ENCODE measurements at regions not wholly inside any gene's neighbourhood (a gene's known extent, or its start where the extent isn't known, plus 50 kb on each side); places are given as distances from the start of the nearest gene placed in this dataset.
"Not testable (repeated sequence)": the region's sequence is repeated elsewhere in the genome, so short reads cannot be mapped to it uniquely, and the experiment has no call there.

DNA sequence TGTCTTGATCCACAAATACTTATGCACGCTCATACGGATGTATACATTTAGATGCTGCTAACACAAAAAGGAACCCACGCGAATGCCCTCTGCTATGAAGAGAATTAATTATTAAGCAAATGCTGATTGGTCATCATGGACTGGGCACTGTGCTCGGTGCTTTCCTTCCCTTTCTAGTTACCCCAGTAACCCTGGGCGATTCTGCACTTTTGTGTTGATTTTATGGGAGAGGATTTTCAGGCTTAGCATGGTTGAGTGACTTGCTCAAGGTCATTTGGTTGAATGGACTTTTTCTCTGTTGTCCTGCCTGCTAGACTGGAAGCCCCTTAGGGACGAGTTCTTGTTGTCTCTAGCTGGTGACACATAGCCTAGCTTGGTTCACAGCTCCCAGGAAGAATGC, 94.8 kb upstream of the CRYM start:
- H3K9me3 ChIP-seq; H3K27ac ChIP-seq; ATAC-seq (ENCODE audit: low FRiP score in 2 of 2); H3K4me3 ChIP-seq; H3K4me1 ChIP-seq; H3K27me3 ChIP-seq; DNase-seq; H3K36me3 ChIP-seq: not testable (repeated sequence)
- WGBS, 2 donors, result 75 to 79% methylated on average over 4 of the region's 7 CpGs

DNA sequence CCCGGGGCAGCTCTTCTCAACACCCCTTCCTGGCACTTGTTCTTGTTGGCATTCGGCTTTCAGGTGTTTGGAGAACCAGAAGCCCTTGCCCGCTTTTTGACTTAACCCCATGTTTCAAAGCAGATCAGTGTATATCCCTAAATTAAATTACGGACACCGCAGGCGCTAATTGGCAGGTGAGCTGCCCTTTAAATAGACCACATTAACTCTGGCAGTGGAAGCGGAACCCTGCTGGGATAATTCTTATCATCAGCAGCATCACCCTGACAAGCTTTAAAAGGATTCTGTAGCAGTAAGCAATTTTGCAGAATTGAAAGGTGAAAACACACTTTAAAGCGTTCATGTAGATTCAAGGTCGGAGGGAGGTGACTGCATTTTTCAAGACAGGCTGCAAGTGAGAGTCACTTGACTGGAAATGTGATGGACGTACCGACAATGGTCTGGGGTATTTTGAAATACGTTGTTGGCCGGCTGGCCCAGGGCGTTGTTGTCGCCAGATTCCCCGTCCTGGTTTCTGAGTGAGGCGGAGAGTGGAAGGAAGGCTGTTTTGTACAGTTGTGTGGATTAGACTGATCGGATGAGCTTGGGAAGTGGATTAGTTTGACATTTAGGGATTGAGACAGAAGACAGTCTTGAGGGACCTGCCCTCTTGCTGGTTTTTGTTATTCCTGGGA, 94.2 kb upstream of the CRYM start:
- H3K9me3 ChIP-seq; H3K27ac ChIP-seq; ATAC-seq (ENCODE audit: low FRiP score in 2 of 2); H3K4me3 ChIP-seq; H3K36me3 ChIP-seq; DNase-seq; H3K27me3 ChIP-seq; H3K4me1 ChIP-seq: not testable (repeated sequence)
- 80 to 87% methylated on average over 9 to 15 of the region's 18 CpGs for WGBS, 2 donors

DNA sequence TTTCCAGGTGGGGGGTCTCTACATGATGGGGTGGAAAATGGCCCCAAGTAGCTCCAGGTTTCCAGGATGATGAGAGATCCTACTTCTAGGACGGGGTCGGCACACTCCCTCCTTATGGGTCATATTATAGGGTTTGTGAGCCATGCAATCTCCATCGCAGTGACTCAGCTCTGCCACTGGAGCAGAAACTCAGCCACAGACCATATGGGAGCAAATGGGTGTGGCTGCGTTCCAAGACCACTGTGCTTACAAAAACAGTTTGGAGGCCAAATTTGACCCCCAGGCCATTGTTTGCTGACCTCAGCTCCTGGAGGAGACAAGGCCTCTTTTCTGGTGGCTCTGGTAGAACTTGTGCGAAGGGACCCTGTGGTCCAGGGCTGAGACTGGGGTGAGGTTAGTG, 92.7 kb upstream of the CRYM start:
- WGBS, 2 donors, result 90 to 100% methylated on average over 3 to 5 of the region's 5 CpGs
- not testable (repeated sequence) for H3K27me3 ChIP-seq

DNA sequence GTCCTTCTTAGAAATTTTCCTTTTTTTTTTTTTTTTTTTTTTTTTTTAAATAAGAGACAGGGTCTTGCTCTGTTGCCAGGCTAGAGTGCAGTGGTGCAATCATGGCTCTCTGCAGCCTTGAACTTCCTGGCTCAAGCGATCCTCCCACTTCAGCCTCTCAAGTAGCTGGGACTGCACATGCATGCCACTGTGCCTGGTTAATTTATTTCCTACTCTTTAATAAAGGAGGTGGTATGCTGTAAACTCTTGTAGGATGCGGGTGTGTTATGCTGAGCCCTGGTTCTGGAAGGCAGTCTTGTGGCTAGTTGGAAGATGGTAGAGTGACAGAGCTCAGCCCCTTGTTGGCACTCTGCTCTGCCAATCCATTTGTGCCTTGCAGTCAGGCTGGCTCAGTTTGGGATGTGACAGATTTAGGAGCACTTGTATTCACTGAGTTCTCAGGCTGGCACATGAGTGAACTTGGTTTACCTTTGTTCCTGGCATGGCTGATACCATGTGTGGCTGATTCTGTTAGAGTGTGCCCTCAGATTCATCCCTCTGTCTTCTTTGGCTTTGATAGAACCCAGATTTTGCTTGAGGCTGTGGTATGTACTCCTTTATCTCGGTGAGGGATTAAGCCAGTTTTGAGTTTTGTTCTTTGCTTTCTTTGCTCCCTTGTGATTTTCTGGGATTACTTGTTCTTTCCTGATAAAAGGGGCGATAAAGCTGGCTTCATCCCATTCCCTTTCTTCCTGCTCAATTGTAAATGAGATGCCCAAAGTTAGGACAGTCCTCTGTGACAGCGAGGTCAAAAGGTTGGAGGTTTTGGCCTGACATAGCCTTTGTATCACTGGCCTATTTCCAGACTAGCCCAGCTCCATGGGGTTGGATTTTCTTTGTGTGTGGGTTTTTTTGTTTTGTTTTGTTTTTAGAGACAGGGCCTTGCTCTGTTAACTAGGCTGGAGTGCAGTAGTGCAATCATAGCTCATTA, 91.2 kb upstream of the CRYM start:
- not testable (repeated sequence) for H3K9me3 ChIP-seq, H3K4me1 ChIP-seq, H3K36me3 ChIP-seq, H3K27me3 ChIP-seq, DNase-seq, H3K4me3 ChIP-seq, H3K27ac ChIP-seq
- ATAC-seq (ENCODE audit: low FRiP score in 2 of 2), result peak in 1 of 2 donors; percentile 42
- 86 to 90% methylated on average over 3 to 4 of the region's 5 CpGs for WGBS, 2 donors

More for the DNA sequence above, 92.7 kb upstream of the CRYM start:
- H3K36me3 ChIP-seq, DNase-seq, H3K27ac ChIP-seq, H3K9me3 ChIP-seq, H3K4me3 ChIP-seq, H3K4me1 ChIP-seq: not testable (repeated sequence)
- peak in 1 of 2 donors; percentile 30 for ATAC-seq (ENCODE audit: low FRiP score in 2 of 2)

DNA sequence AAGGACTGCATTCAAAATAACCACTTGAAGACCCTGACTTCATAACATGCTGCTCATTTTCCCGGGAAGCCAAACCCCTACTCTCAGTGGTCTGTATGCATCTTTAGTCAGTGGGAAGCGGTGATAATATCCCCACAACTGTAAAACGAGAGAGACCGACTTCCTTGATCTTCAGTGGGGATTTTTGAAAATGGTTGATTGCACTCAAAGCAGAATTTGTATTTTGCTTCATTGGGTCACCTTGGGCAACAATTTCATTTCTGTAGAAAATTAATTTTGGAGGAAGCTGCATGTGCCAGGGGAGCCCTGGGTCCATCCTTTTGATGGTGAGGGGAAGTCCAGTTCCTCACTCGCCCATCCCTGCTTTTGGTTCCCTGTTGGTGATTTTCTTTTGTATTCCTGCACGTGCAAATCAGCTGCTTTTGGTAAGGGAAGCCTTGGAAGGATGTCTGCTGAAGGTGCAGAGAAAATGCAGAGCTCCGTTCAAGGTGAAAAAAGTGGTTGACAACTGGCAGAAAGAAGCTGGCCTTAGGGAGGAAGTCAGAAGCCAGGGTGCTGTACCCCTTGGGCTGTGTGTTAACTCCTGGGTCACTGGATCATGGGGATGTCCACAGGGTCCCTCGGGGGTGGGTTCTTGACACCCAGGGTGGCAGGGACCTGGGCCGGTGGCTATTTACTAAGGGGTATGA, 89.8 kb upstream of the CRYM start:
- DNase-seq; H3K4me1 ChIP-seq; H3K36me3 ChIP-seq; H3K27me3 ChIP-seq; H3K4me3 ChIP-seq; H3K9me3 ChIP-seq; H3K27ac ChIP-seq; ATAC-seq (ENCODE audit: low FRiP score in 2 of 2): not testable (repeated sequence)
- 85% methylated on average over 9 of the region's 9 CpGs for WGBS, 2 donors

DNA sequence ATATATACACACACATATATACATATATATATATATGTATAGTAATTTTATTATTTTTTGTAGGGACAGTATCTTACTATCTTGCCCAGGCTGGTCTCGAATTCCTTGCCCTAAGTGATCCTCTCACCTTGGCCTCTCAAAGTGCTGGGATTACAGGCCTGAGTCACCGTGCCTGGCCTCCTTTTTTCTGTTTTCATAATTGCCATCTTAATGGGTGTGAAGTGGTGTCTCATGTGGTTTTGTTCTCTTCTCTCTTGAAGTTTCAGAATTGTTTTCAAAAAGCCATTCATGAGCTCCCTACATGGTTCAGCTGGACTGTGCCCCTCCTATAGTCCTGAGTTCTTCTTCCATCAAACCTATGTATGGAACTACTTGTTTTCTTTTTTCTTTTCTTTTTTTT, 88.9 kb upstream of the CRYM start:
- not testable (repeated sequence) for DNase-seq; H3K27ac ChIP-seq; H3K4me1 ChIP-seq; H3K36me3 ChIP-seq; ATAC-seq (ENCODE audit: low FRiP score in 2 of 2); H3K9me3 ChIP-seq; H3K4me3 ChIP-seq; H3K27me3 ChIP-seq
- 69 to 70% methylated on average over 2 of the region's 2 CpGs for WGBS, 2 donors

DNA sequence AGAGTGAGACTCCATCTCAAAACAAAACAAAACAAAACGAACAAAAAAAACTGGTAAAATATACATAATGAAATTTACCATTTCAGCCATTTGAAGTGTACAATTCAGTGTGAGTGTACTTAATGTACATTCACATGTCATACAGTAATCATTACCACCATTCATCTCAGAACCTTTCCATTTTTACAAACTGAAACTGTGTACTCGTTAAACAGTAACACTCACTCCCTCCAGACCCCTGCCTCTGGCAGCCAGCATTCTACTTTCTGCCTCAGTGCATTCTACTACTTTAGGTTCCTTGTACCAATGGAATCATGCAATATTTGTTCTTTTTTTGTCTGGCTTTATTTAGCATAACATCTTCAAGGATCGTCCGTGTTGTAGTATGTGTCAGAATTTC, 87.5 kb upstream of the CRYM start:
- not testable (repeated sequence) for DNase-seq; H3K9me3 ChIP-seq; H3K27me3 ChIP-seq; H3K4me3 ChIP-seq; ATAC-seq (ENCODE audit: low FRiP score in 2 of 2); H3K4me1 ChIP-seq; H3K36me3 ChIP-seq; H3K27ac ChIP-seq
- 76 to 79% methylated on average over 4 of the region's 4 CpGs for WGBS, 2 donors

DNA sequence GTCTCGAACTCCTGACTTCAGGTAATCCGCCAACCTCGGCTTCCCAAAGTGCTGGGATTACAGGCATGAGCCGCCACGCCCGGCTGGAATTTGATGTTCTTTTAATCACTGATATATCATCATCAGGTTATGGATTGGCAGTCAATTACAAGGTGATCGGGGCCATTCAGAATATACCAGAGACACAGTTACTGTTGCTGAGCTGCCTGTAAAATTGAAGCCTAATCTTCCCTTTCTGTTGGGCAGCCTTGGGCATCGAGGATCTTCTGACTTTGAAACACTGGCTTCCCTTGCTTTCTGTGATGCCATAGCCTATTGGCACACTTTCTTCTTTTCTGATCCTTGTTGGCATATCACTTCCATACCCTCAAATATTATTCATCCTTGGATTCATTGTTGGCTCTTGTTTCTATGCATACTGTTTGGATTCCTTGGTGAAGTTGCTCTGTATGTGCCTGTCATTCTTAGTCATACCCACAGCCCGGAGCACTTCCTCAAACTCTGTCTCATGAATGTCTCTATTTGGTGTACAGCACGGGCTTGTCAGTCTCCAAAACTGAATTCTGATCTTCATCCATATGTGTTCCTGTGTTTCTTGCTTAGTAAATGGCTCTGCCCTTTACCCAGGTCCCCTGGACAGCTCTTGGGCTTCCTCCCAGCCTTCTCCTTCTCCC, 85.6 kb upstream of the CRYM start:
- H3K9me3 ChIP-seq, H3K4me1 ChIP-seq, H3K27ac ChIP-seq, H3K36me3 ChIP-seq, H3K4me3 ChIP-seq, H3K27me3 ChIP-seq: not testable (repeated sequence)
- peak in 1 of 2 donors; percentile 74 for ATAC-seq (ENCODE audit: low FRiP score in 2 of 2)
- 89 to 91% methylated on average over 9 to 10 of the region's 10 CpGs for WGBS, 2 donors
- DNase-seq, result peak in 1 of 2 donors; percentile 40

DNA sequence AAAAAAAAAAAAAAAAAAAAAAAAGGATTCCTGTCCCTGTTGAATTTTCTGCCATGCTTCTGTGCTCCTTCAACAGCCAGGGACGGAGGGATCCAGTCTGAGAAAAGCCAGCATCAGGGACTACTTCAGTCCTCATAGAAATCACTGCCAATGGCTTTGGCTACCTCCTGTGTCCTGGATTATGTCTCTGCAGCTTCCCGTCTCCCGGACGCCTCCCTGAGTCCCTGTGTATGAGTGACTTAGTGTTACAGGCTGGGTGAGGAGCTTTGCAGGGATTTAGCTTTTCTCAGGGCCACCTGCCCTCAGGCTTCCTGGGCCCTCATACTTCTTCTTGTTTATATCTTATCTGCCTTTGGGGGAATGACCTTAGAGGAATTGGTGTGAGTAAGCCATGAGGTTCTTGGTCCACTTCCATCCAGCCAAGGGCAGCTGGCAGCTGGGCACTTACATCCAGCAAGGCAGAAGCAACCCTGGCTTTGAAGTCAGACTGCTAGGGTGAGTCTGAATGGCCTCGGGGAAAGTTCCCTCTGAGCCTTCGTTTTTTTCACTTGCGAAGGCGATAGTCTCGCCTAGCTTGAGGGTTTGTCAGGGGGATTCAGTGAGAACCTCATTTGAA, 83.6 kb upstream of the CRYM start:
- not testable (repeated sequence) for ATAC-seq (ENCODE audit: low FRiP score in 2 of 2); H3K4me3 ChIP-seq; H3K9me3 ChIP-seq; DNase-seq; H3K4me1 ChIP-seq; H3K27ac ChIP-seq; H3K36me3 ChIP-seq; H3K27me3 ChIP-seq
- 80 to 83% methylated on average over 6 to 9 of the region's 9 CpGs for WGBS, 2 donors

DNA sequence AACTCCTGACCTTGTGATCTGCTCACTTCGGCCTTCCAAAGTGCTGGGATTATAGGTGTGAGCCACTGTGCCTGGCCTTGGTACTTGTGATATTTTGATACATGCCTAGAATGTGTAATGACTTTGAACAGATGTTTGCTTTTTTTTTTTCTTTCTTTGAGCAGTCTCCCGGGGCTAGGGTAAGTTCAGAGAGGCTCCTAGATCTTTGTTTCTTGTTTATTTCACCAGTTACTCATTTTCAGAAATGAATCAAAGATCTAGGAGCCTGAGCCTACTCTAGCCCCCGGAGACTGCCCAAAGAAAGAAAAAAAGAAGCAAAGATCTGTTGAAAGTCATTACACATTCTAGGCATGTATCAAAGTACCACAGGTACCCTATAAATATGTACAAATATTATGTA, 83.0 kb upstream of the CRYM start:
- not testable (repeated sequence) for H3K27ac ChIP-seq; ATAC-seq (ENCODE audit: low FRiP score in 2 of 2); DNase-seq; H3K4me1 ChIP-seq; H3K36me3 ChIP-seq; H3K27me3 ChIP-seq; H3K9me3 ChIP-seq; H3K4me3 ChIP-seq
- 70% methylated on average over 2 to 3 of the region's 3 CpGs for WGBS, 2 donors

DNA sequence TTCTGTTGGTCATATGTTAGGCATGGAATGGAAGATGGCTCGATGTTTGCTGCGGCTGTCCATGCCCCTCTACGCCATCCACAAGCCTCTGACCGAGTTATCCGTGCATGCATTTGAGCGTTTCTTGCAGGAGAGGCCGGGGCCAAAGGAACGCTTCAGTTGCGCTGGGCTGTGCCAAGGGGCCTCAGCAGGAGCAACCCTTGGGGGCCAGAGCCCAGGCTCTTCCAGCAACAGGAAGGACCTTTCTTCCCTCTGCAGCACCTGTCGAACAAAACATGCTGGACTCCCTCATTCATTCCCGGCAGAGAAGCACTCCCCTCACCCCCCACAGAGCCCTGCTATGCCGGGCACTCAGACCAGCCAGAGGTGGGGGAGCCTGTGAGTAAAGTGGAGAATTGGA, 81.4 kb upstream of the CRYM start:
- H3K27me3 ChIP-seq; H3K36me3 ChIP-seq; H3K4me1 ChIP-seq; DNase-seq; H3K4me3 ChIP-seq; ATAC-seq (ENCODE audit: low FRiP score in 2 of 2); H3K9me3 ChIP-seq; H3K27ac ChIP-seq: not testable (repeated sequence)
- WGBS, 2 donors, result 87 to 91% methylated on average over 5 to 11 of the region's 12 CpGs

DNA sequence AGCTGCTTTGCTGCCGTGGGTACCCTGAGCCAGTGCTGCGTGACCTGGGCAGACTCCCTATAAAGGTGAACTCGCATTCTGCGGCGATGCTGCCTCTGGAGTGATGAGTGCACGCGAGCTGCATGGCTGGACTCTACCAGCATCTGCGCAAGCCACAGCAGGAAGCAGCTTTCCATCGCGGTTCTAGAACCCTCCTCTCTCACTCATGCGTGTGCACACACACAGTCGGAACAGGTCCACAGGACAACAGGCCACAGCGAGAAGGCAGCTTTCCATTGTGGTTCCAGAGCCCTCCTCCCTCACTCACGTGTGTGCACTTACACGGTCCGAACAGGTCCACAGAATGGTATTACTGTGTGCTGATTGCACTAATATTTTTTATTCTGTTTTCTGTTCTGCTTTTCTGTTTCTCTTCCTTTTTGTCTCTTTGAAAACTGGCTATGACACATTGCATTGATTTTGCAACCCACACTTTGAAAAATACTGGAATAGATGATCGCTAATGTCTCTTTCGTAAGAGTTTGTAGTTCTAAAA, 80.2 kb upstream of the CRYM start:
- H3K4me1 ChIP-seq, H3K27ac ChIP-seq, H3K27me3 ChIP-seq, H3K4me3 ChIP-seq, H3K9me3 ChIP-seq, H3K36me3 ChIP-seq, DNase-seq: not testable (repeated sequence)
- peak; percentile 44 to 55 for ATAC-seq (ENCODE audit: low FRiP score in 2 of 2)
- 83% methylated on average over 9 to 18 of the region's 18 CpGs for WGBS, 2 donors
